ENCODE measurements at regions not wholly inside any gene's neighbourhood (a gene's known extent, or its start where the extent isn't known, plus 50 kb on each side); places are given as distances from the start of the nearest gene placed in this dataset.
A peak's percentile ranks its signal among the peaks of the same experiment; 100 is the strongest.

DNA sequence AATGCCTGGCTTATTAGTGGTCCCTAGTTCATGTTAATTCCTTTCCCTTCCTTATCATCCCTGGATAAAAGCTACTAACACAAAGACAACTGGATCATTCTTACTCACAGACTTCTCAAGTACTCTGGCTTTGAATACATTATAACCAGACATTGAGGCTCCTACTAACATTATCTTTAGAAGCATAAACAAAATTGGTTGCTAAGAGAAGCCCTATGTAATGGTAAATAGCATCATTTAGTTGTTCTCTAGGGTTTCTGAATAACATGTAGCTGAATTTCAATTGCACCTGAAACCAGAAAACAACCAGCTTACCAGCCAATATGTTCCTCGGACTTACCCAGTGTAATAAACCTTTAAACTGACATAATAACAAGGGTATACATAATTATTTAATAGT is 114.1 kb upstream of the NCKAP5 start:
- ATAC-seq (ENCODE audit: low read depth) (no peak), DNase-seq (peak; percentile 41)
- CTCF ChIA-PET, result no interaction called here
- Histone ChIP-seq H2AK9ac (replicated peaks; ENCODE audit: low read depth, low read length, poor library complexity) (no peak overlapping the region), H3K14ac (replicated peaks; ENCODE audit: low read depth, low read length) (no peak overlapping the region), H3K79me1 (ENCODE audit: low read depth in 1 of 2, low read length in 2 of 2) (no peaks in the 10 kb centered on the region), H3K9me1 (ENCODE audit: insufficient read depth, low read length) (no peaks in the 10 kb centered on the region), H3K27ac (ENCODE audit: insufficient read depth, low read length) (no peak overlapping the region), H4K20me1 (ENCODE audit: insufficient read depth, low read length) (no peaks in the 10 kb centered on the region), H3K4me1 (ENCODE audit: control insufficient read depth, insufficient read depth, low read length) (peaks cover 2% of the 10 kb centered on the region; the same call in 1 of the 2 replicates), H3K18ac (ENCODE audit: low read depth, low read length) (no peak overlapping the region), H2BK120ac (ENCODE audit: low read depth, low read length) (no peak overlapping the region), H2BK15ac (ENCODE audit: low read depth, low read length) (no peak overlapping the region), H3K9ac (ENCODE audit: low read depth, low read length) (no peak overlapping the region), H3K27me3 (ENCODE audit: control insufficient read depth, insufficient read depth, low read length) (no peaks in the 10 kb centered on the region; the same call in 1 of the 2 replicates), H3K23ac (ENCODE audit: low read depth, low read length) (no peak overlapping the region), H3K36me3 (ENCODE audit: control insufficient read depth, insufficient read depth, low read length) (no peaks in the 10 kb centered on the region), H2AK5ac (ENCODE audit: low read depth, low read length) (no peak overlapping the region), H3K4ac (ENCODE audit: low read depth, low read length) (no peak overlapping the region), H2AFZ (replicated peaks; ENCODE audit: low read length, poor library complexity) (no peak overlapping the region), H2BK20ac (ENCODE audit: low read depth, low read length) (no peak overlapping the region), H3K56ac (ENCODE audit: extremely low read depth, insufficient read depth, low read length) (no peak overlapping the region), H3K9me3 (ENCODE audit: control insufficient read depth, insufficient read depth, low read length) (no peaks in the 10 kb centered on the region), H4K5ac (ENCODE audit: low read depth, low read length) (no peak overlapping the region), H3K4me3 (ENCODE audit: insufficient read depth, low read depth, low read length) (no peak overlapping the region), H2BK5ac (ENCODE audit: low read depth, low read length, poor library complexity, severe bottlenecking) (no peak overlapping the region), H3K4me2 (ENCODE audit: low read depth, low read length) (no peak overlapping the region), H4K91ac (ENCODE audit: insufficient read depth, low read depth, low read length) (no peak overlapping the region), H4K8ac (ENCODE audit: low read depth in 2 of 2, low read length in 2 of 2) (no peak overlapping the region)
- POLR2A ChIA-PET (ENCODE audit: unreplicated experiment), result interaction anchor here (0.6 kb wide), 1 partner anchor 22 kb away, joined by 3 read pairs; no protein-coding TSS in a partner anchor
- intact Hi-C loops (cut with micrococcal nuclease), result no loop called here
- in situ Hi-C loops (cut with MboI; ENCODE audit: low sequenced_read_pairs), result no loop called here
- BruUV-seq (replicated peaks), result no TSS peak
- TF ChIP-seq RAD21 (IDR thresholded peaks at IDR 0.05; ENCODE audit: low read length) (no peak), RFX5 (IDR thresholded peaks at IDR 0.05; ENCODE audit: low read depth, low read length) (no peak), RCOR1 (IDR thresholded peaks at IDR 0.05; ENCODE audit: insufficient replicate concordance, low read length) (no peak), POLR2A (IDR thresholded peaks at IDR 0.05; ENCODE audit: low read depth, low read length) (no peak), SMC3 (IDR thresholded peaks at IDR 0.05; ENCODE audit: low read depth, low read length) (no peak)
- TF ChIP-seq, protein P1, sequence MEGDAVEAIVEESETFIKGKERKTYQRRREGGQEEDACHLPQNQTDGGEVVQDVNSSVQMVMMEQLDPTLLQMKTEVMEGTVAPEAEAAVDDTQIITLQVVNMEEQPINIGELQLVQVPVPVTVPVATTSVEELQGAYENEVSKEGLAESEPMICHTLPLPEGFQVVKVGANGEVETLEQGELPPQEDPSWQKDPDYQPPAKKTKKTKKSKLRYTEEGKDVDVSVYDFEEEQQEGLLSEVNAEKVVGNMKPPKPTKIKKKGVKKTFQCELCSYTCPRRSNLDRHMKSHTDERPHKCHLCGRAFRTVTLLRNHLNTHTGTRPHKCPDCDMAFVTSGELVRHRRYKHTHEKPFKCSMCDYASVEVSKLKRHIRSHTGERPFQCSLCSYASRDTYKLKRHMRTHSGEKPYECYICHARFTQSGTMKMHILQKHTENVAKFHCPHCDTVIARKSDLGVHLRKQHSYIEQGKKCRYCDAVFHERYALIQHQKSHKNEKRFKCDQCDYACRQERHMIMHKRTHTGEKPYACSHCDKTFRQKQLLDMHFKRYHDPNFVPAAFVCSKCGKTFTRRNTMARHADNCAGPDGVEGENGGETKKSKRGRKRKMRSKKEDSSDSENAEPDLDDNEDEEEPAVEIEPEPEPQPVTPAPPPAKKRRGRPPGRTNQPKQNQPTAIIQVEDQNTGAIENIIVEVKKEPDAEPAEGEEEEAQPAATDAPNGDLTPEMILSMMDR (conservative IDR thresholded peaks at IDR 0.05; ENCODE audit: low read depth, low read length), result no peak
- WGBS, 2 experiments (ENCODE audit: extremely low coverage in 2 of 2, insufficient read length in 1 of 2), result no CpG with 5 or more reads among the region's 1 CpG
- dilution Hi-C loops (cut with HindIII; ENCODE audit: low sequenced_read_pairs, unreplicated experiment), result no loop called here
